HEK293 (cell line): ENCODE measurements at regions not wholly inside any gene's neighbourhood (a gene's known extent, or its start where the extent isn't known, plus 50 kb on each side); places are given as distances from the start of the nearest gene placed in this dataset.

Source experiments
- CTCF ChIA-PET: fragments of 350-600 bp; formaldehyde crosslinking; extraction: SDS; loops from one replicate; lab custom pipeline; 2021; ENCODE audit warnings: antibody characterized with exemption; lab: Yijun Ruan, JAX
- POLR2A ChIA-PET: fragments of 300-600 bp; formaldehyde crosslinking; extraction: SDS; loops from one replicate; lab custom pipeline; 2020; ENCODE audit warnings: antibody characterized with exemption, inconsistent platforms; lab: Yijun Ruan, JAX
- H3K27ac ChIP-seq: fragments of 200-500 bp; sonication (Bioruptor generic); 2 replicates; pipeline ENCODE4 v1.5.1; 2014; ENCODE audit warnings: low read depth, low read length, control low read depth, inconsistent platforms; ENCODE audit errors: extremely low read depth
- H3K36me3 ChIP-seq, 2 experiments: fragments of 200-500 bp in 1 of 2; sonication (Bioruptor generic) in 1 of 2; 1 replicate in 1 of 2; 2 replicates in 1 of 2; pipeline ENCODE4 v1.5.1; 2014 to 2017; ENCODE audit warnings: inconsistent platforms in 2 of 2, low read length in 2 of 2; ENCODE audit not compliant: control insufficient read depth in 2 of 2, insufficient read depth in 1 of 2
- H3K4me1 ChIP-seq: fragments of 200-500 bp; sonication (Bioruptor generic); 2 replicates; pipeline ENCODE4 v1.5.1; 2014; ENCODE audit warnings: mild to moderate bottlenecking, low read length, inconsistent platforms; ENCODE audit not compliant: control insufficient read depth, insufficient read depth
- H3K4me3 ChIP-seq: 2 replicates; pipeline ENCODE4 v1.5.1; 2011; ENCODE audit warnings: low read depth, mild to moderate bottlenecking, control low read depth, low read length, moderate library complexity
- H3K9me3 ChIP-seq: fragments of 200-500 bp; sonication (Bioruptor generic); 2 replicates; pipeline ENCODE4 v1.5.1; 2014; ENCODE audit warnings: low read depth, low read length, inconsistent platforms; ENCODE audit not compliant: control insufficient read depth, insufficient read depth
- GLIS1 ChIP-seq: fragments of 450-650 bp; formaldehyde crosslinking; IDR thresholded peaks from 2 replicates; pipeline ENCODE4 v1.5.1; 2016; ENCODE audit warnings: missing biosample characterization, missing genetic modification characterization
- KLF9 ChIP-seq: fragments of 450-650 bp; formaldehyde crosslinking; IDR thresholded peaks from 2 replicates; pipeline ENCODE4 v1.5.1; 2016; ENCODE audit warnings: missing biosample characterization, missing genetic modification characterization, low read depth
- MYNN ChIP-seq: fragments of 450-650 bp; formaldehyde crosslinking; IDR thresholded peaks from 2 replicates; pipeline ENCODE4 v1.5.1; 2016; ENCODE audit warnings: missing biosample characterization, missing genetic modification characterization, borderline replicate concordance
- SP3 ChIP-seq: fragments of 450-650 bp; formaldehyde crosslinking; IDR thresholded peaks from 2 replicates; pipeline ENCODE4 v1.5.1; 2016; ENCODE audit warnings: missing biosample characterization, missing genetic modification characterization
- ZBTB17 ChIP-seq: fragments of 450-650 bp; formaldehyde crosslinking; IDR thresholded peaks from 2 replicates; pipeline ENCODE4 v1.5.1; 2016; ENCODE audit warnings: missing biosample characterization, missing genetic modification characterization
- ZBTB48 ChIP-seq: fragments of 450-650 bp; formaldehyde crosslinking; IDR thresholded peaks from 2 replicates; pipeline ENCODE4 v1.5.1; 2016; ENCODE audit warnings: missing biosample characterization, missing genetic modification characterization
- ZFP3 ChIP-seq: fragments of 450-650 bp; formaldehyde crosslinking; IDR thresholded peaks from 2 replicates; pipeline ENCODE4 v1.5.1; 2016; ENCODE audit warnings: low read depth, missing biosample characterization, missing genetic modification characterization
- ZFP69B ChIP-seq: fragments of 450-650 bp; formaldehyde crosslinking; IDR thresholded peaks from 2 replicates; pipeline ENCODE4 v1.5.1; 2016; ENCODE audit warnings: missing biosample characterization, missing genetic modification characterization
- ZNF133 ChIP-seq: fragments of 450-650 bp; formaldehyde crosslinking; IDR thresholded peaks from 2 replicates; pipeline ENCODE4 v1.5.1; 2016; ENCODE audit warnings: missing biosample characterization, missing genetic modification characterization
- ZNF146 ChIP-seq: fragments of 450-650 bp; formaldehyde crosslinking; IDR thresholded peaks from 2 replicates; pipeline ENCODE4 v1.5.1; 2016; ENCODE audit warnings: missing biosample characterization, missing genetic modification characterization
- ZNF169 ChIP-seq: fragments of 450-650 bp; formaldehyde crosslinking; IDR thresholded peaks from 2 replicates; pipeline ENCODE4 v1.5.1; 2016; ENCODE audit warnings: missing biosample characterization, missing genetic modification characterization
- ZNF184 ChIP-seq: fragments of 450-650 bp; IDR thresholded peaks from 2 replicates; pipeline ENCODE4 v1.5.1; 2018; ENCODE audit warnings: missing biosample characterization, mild to moderate bottlenecking, missing genetic modification characterization
- ZNF221 ChIP-seq: fragments of 450-650 bp; formaldehyde crosslinking; IDR thresholded peaks from 2 replicates; pipeline ENCODE4 v1.5.1; 2017; ENCODE audit warnings: missing biosample characterization, missing genetic modification characterization, borderline replicate concordance
- ZNF23 ChIP-seq: fragments of 450-650 bp; formaldehyde crosslinking; IDR thresholded peaks from 2 replicates; pipeline ENCODE4 v1.5.1; 2016; ENCODE audit warnings: missing biosample characterization, missing genetic modification characterization, borderline replicate concordance
- ZNF555 ChIP-seq: fragments of 450-650 bp; formaldehyde crosslinking; conservative IDR thresholded peaks from 2 replicates; pipeline ENCODE4 v1.5.1; 2017; ENCODE audit warnings: missing biosample characterization, mild to moderate bottlenecking, missing genetic modification characterization, inconsistent platforms
- ZNF768 ChIP-seq: fragments of 450-650 bp; formaldehyde crosslinking; IDR thresholded peaks from 2 replicates; pipeline ENCODE4 v1.5.1; 2018; ENCODE audit warnings: missing biosample characterization, mild to moderate bottlenecking, missing genetic modification characterization
- TF ChIP-seq, protein P1 (sequence below): fragments of 450-650 bp; formaldehyde crosslinking; IDR thresholded peaks from 2 replicates; pipeline ENCODE4 v1.5.1; 2016; ENCODE audit warnings: missing biosample characterization, missing genetic modification characterization
- TF ChIP-seq, protein P2 (sequence below): fragments of 450-650 bp; formaldehyde crosslinking; IDR thresholded peaks from 2 replicates; pipeline ENCODE4 v1.5.1; 2017; ENCODE audit warnings: missing biosample characterization, missing genetic modification characterization
- TF ChIP-seq, protein P3 (sequence below): fragments of 450-650 bp; formaldehyde crosslinking; IDR thresholded peaks from 2 replicates; pipeline ENCODE4 v1.5.1; 2016; ENCODE audit warnings: missing biosample characterization, missing genetic modification characterization, borderline replicate concordance
- TF ChIP-seq, protein P4 (sequence below): fragments of 450-650 bp; formaldehyde crosslinking; IDR thresholded peaks from 2 replicates; pipeline ENCODE4; 2016; ENCODE audit warnings: missing biosample characterization, missing genetic modification characterization

DNA sequence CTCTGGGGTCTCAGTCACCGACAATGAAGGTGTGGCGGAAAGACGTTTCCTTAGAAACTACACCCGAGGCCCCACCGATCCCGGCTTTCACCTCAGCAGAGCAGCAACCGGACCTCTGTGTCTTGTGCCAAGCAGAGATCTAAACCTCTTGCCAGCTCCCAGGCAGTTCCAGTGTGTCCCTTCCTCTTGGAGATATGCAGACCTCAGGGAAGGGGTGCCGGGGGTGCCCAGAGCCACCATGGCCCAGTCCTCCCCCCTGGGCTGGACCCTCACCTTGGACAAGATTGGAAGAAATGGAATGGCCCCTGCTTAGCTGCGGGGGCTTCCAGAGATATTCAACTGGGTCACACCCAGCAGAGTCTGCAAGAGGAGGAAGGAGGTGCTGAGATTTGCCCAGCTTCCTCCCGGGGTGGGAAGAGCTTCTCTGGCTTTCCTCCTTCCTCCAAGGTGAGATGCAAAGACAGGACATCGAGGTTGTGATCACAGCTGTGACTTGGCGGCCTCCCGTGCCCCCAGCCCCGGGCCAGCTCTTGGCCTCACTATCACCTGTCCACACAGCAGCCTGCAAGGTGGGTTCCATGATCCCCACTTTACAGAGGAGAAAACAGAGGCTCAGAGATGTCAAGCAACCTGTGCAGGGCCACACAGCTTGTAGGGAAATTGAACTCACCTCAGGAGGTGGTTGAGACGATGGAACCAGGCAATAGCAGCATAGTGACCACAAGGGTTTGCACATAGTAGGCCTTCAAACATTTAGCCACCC is 281.7 kb upstream of the RTL1 start:
- ChIA-PET CTCF (no interaction called here), POLR2A (interaction anchor here (0.6 kb wide), 1 partner anchor 89 kb away, joined by 4 read pairs; no protein-coding TSS in a partner anchor)
- H3K36me3 ChIP-seq, result no peaks in the 10 kb centered on the region
- no peaks in the 10 kb centered on the region for H3K4me1 ChIP-seq
- no peaks in the 10 kb centered on the region for H3K9me3 ChIP-seq
- TF ChIP-seq ZBTB17 (tag by site-specific recombination), result no peak
- TF ChIP-seq, protein P1, sequence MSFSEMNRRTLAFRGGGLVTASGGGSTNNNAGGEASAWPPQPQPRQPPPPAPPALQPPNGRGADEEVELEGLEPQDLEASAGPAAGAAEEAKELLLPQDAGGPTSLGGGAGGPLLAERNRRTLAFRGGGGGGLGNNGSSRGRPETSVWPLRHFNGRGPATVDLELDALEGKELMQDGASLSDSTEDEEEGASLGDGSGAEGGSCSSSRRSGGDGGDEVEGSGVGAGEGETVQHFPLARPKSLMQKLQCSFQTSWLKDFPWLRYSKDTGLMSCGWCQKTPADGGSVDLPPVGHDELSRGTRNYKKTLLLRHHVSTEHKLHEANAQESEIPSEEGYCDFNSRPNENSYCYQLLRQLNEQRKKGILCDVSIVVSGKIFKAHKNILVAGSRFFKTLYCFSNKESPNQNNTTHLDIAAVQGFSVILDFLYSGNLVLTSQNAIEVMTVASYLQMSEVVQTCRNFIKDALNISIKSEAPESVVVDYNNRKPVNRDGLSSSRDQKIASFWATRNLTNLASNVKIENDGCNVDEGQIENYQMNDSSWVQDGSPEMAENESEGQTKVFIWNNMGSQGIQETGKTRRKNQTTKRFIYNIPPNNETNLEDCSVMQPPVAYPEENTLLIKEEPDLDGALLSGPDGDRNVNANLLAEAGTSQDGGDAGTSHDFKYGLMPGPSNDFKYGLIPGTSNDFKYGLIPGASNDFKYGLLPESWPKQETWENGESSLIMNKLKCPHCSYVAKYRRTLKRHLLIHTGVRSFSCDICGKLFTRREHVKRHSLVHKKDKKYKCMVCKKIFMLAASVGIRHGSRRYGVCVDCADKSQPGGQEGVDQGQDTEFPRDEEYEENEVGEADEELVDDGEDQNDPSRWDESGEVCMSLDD, result no peak
- TF ChIP-seq ZNF184, result no peak
- no peak for TF ChIP-seq ZNF169 (tag by site-specific recombination)
- TF ChIP-seq, protein P2, sequence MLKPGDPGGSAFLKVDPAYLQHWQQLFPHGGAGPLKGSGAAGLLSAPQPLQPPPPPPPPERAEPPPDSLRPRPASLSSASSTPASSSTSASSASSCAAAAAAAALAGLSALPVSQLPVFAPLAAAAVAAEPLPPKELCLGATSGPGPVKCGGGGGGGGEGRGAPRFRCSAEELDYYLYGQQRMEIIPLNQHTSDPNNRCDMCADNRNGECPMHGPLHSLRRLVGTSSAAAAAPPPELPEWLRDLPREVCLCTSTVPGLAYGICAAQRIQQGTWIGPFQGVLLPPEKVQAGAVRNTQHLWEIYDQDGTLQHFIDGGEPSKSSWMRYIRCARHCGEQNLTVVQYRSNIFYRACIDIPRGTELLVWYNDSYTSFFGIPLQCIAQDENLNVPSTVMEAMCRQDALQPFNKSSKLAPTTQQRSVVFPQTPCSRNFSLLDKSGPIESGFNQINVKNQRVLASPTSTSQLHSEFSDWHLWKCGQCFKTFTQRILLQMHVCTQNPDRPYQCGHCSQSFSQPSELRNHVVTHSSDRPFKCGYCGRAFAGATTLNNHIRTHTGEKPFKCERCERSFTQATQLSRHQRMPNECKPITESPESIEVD (tag by site-specific recombination), result no peak
- TF ChIP-seq ZNF555, result no peak
- no peak for TF ChIP-seq ZNF133 (tag by site-specific recombination)
- 0 out of 2 replicates have a peak, but pooled peaks have one; percentile 40 for TF ChIP-seq ZNF768
- H3K4me3 ChIP-seq, result no peak overlapping the region
- H3K27ac ChIP-seq, result no peak overlapping the region

DNA sequence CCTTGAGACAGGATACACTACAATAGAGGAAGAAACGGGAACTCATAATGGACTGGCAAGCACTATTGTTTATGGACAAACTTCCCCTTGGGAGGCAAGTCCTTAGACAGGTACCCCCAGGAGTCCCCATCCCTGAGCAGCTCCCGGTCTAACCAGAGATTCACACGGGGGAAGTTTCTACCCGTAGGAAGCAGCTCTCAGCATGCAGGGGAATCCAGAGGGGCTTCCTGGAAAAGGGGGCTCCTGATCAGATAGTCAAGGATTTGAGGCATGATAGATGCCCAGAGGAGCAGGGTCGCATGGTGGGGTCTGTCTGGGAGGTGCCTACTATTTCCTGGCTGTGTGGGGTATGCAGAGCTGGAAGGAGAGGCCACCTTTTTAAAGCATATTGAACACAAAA is 282.4 kb upstream of the RTL1 start:
- Histone ChIP-seq H3K27ac (no peak overlapping the region), H3K4me3 (no peak overlapping the region), H3K9me3 (no peaks in the 10 kb centered on the region), H3K4me1 (no peaks in the 10 kb centered on the region), H3K36me3 (no peaks in the 10 kb centered on the region)
- TF ChIP-seq ZNF23 (tag by site-specific recombination) (no peak), ZBTB48 (tag by site-specific recombination) (no peak), GLIS1 (tag by site-specific recombination) (no peak), KLF9 (tag by site-specific recombination) (no peak), ZNF221 (tag by site-specific recombination) (no peak), ZFP3 (tag by site-specific recombination) (no peak), SP3 (tag by site-specific recombination) (no peak), MYNN (tag by site-specific recombination) (no peak), ZFP69B (tag by site-specific recombination) (no peak), ZNF146 (tag by site-specific recombination) (no peak)
- TF ChIP-seq, protein P3, sequence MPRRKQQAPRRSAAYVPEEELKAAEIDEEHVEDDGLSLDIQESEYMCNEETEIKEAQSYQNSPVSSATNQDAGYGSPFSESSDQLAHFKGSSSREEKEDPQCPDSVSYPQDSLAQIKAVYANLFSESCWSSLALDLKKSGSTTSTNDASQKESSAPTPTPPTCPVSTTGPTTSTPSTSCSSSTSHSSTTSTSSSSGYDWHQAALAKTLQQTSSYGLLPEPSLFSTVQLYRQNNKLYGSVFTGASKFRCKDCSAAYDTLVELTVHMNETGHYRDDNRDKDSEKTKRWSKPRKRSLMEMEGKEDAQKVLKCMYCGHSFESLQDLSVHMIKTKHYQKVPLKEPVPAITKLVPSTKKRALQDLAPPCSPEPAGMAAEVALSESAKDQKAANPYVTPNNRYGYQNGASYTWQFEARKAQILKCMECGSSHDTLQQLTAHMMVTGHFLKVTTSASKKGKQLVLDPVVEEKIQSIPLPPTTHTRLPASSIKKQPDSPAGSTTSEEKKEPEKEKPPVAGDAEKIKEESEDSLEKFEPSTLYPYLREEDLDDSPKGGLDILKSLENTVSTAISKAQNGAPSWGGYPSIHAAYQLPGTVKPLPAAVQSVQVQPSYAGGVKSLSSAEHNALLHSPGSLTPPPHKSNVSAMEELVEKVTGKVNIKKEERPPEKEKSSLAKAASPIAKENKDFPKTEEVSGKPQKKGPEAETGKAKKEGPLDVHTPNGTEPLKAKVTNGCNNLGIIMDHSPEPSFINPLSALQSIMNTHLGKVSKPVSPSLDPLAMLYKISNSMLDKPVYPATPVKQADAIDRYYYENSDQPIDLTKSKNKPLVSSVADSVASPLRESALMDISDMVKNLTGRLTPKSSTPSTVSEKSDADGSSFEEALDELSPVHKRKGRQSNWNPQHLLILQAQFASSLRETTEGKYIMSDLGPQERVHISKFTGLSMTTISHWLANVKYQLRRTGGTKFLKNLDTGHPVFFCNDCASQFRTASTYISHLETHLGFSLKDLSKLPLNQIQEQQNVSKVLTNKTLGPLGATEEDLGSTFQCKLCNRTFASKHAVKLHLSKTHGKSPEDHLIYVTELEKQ (tag by site-specific recombination), result no peak
- TF ChIP-seq, protein P4, sequence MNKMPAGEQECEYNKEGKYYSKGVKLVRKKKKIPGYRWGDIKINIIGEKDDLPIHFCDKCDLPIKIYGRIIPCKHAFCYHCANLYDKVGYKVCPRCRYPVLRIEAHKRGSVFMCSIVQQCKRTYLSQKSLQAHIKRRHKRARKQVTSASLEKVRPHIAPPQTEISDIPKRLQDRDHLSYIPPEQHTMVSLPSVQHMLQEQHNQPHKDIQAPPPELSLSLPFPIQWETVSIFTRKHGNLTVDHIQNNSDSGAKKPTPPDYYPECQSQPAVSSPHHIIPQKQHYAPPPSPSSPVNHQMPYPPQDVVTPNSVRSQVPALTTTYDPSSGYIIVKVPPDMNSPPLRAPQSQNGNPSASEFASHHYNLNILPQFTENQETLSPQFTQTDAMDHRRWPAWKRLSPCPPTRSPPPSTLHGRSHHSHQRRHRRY (tag by site-specific recombination), result no peak
- POLR2A ChIA-PET, result no interaction called here
- CTCF ChIA-PET, result no interaction called here
